WI38 (cell line): ENCODE measurements at regions not wholly inside any gene's neighbourhood (a gene's known extent, or its start where the extent isn't known, plus 50 kb on each side); places are given as distances from the start of the nearest gene placed in this dataset.

Experiments
- H3K4me3 ChIP-seq: 2 replicates; pipeline ENCODE4 v1.5.1; 2011; ENCODE audit warnings: low read depth, mild to moderate bottlenecking, control low read depth, low read length
- TF ChIP-seq, protein P1 (sequence below): IDR thresholded peaks from 2 replicates; pipeline ENCODE4 v1.5.1; 2012; ENCODE audit warnings: low read depth, mild to moderate bottlenecking, control low read depth, low read length

DNA sequence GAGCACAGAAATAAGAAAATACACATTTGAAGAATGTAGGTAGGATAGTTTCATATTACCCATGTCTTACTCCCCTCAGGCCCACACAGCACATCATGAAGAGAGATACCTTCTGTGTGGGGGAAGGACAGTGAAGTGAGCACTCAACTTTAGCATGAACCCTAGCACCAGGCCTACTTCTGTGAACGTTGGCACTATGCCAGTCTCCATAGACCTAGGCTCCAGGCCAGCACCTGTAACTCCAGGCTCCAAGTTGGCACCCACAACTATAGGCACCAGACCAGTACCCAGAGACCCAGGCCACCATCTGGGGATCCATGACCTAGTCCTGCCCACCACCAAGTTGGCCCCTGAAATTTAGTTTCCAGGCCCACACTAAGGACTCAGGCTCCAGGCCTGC lies 410.9 kb downstream of the INSC start:
- no peak overlapping the region for H3K4me3 ChIP-seq
- TF ChIP-seq, protein P1, sequence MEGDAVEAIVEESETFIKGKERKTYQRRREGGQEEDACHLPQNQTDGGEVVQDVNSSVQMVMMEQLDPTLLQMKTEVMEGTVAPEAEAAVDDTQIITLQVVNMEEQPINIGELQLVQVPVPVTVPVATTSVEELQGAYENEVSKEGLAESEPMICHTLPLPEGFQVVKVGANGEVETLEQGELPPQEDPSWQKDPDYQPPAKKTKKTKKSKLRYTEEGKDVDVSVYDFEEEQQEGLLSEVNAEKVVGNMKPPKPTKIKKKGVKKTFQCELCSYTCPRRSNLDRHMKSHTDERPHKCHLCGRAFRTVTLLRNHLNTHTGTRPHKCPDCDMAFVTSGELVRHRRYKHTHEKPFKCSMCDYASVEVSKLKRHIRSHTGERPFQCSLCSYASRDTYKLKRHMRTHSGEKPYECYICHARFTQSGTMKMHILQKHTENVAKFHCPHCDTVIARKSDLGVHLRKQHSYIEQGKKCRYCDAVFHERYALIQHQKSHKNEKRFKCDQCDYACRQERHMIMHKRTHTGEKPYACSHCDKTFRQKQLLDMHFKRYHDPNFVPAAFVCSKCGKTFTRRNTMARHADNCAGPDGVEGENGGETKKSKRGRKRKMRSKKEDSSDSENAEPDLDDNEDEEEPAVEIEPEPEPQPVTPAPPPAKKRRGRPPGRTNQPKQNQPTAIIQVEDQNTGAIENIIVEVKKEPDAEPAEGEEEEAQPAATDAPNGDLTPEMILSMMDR: no peak

DNA sequence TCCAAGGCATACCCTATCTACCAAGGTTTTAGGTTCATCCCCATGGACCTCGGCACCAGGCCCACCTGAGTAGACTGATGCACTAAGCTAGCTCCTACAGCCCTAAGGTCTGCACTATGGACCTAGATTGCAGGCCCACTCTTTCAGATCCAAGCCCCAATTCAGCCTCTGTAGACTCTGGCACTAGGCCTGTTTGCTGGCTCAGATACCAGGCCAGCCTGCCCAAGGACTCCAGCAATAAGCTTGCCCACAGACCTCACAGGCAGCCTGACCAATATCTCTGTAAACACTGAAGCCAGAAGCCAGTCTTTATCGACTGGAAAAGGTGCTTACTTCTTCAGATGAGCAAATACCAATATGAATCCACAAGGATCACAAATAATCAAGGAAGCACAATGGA lies 411.3 kb downstream of the INSC start:
- H3K4me3 ChIP-seq: no peak overlapping the region
- TF ChIP-seq, protein P1: no peak

GRCh38 chr11:15526859-15527450 lies 412.2 kb downstream of the INSC start:
- H3K4me3 ChIP-seq: no peak overlapping the region
- TF ChIP-seq, protein P1: no peak

DNA sequence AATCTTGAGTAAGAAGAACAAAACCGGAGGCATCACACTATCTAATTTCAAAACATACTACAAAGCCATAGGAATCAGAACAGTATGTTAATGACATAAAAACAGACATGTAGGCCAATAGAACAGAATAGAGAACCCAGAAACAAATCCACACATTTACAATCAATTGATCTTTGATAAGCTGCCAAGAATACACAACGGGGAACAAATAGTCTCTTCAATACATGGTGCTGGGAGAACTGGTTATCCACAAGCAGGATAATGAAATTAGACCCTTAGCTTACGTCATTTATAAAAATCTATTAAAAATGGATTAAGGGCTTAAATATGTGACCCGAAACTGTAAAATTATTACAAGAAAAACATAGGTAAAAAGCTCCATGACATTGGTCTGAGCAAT lies 417.7 kb downstream of the INSC start:
- TF ChIP-seq, protein P1: no peak

GRCh38 chr11:15534266-15534665 lies 419.5 kb downstream of the INSC start:
- no peak overlapping the region for H3K4me3 ChIP-seq
- TF ChIP-seq, protein P1: no peak

More for the DNA sequence above, 417.7 kb downstream of the INSC start:
- no peak overlapping the region for H3K4me3 ChIP-seq

DNA sequence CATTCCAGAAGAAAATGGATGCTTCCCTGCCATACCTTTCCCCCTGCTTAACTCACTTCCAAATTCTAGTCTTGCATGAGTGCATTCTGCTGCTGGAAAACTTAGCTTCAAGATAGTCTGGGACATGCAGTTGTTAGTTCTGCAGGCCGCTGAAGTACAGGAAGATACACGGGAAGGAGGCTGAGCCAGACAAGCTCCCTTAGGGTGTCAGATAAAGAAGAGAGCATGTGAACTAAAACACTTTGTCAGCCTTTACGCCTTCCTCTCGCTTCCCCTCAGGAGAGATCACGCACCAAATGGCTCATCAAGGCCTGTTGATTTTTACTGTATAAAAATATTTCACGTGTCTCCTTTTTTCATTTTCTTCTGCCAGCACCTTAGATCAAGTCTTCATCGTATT lies 420.7 kb downstream of the INSC start:
- TF ChIP-seq, protein P1: no peak
- H3K4me3 ChIP-seq: no peak overlapping the region

DNA sequence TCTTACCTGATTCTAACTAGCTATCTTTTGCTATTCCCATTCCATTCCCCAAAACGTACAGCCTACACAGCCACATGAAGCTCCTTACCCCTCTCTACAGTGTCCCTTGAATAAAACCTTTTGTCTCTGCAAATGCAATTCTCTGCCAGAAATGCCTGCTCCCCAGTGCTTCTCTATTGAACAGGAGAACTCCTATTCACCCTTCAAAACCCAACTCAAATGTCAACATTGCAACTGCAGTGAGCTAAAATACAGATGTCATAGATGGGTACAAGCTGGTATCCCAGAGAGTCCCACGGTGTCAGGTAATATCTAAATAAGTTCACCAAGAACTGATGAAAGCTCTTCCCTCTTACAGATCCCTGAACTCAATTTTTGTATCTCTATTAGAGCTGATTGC lies 421.7 kb downstream of the INSC start:
- TF ChIP-seq, protein P1: no peak
- no peak overlapping the region for H3K4me3 ChIP-seq
